ENCODE measurements at regions not wholly inside any gene's neighbourhood (a gene's known extent, or its start where the extent isn't known, plus 50 kb on each side); places are given as distances from the start of the nearest gene placed in this dataset.

- no peaks in the 10 kb centered on the region for H3K9me3 ChIP-seq (ENCODE audit: low read depth)
- TF ChIP-seq CTCF (IDR thresholded peaks at IDR 0.05; ENCODE audit: low read depth, low read length), result no peak
- H3K36me3 ChIP-seq, result no peaks in the 10 kb centered on the region
- DNase-seq (ENCODE audit: low read depth in 1 of 2, low spot score in 1 of 2), result no peak
- no peaks in the 10 kb centered on the region for H3K27me3 ChIP-seq
- H3K4me1 ChIP-seq (ENCODE audit: low read depth), result no peaks in the 10 kb centered on the region
- no peak overlapping the region for H3K4me3 ChIP-seq
- no peak overlapping the region for H3K27ac ChIP-seq
Observed at GRCh38 chr10:88131511-88132139, 268.2 kb downstream of the PTEN start.

- H3K27me3 ChIP-seq, result no peaks in the 10 kb centered on the region
- no peak for DNase-seq (ENCODE audit: low read depth in 1 of 2, low spot score in 1 of 2)
- H3K4me3 ChIP-seq, result no peak overlapping the region
- TF ChIP-seq CTCF (IDR thresholded peaks at IDR 0.05; ENCODE audit: low read depth, low read length), result no peak
- no peaks in the 10 kb centered on the region for H3K4me1 ChIP-seq (ENCODE audit: low read depth)
- H3K27ac ChIP-seq, result no peak overlapping the region
- H3K9me3 ChIP-seq (ENCODE audit: low read depth), result no peaks in the 10 kb centered on the region
- H3K36me3 ChIP-seq, result no peaks in the 10 kb centered on the region
Observed at GRCh38 chr10:88136712-88137111, 273.3 kb downstream of the PTEN start.

GRCh38 chr10:88138319-88138848, 275.0 kb downstream of the PTEN start:
- no peak for TF ChIP-seq CTCF (IDR thresholded peaks at IDR 0.05; ENCODE audit: low read depth, low read length)
- Histone ChIP-seq H3K4me3 (no peak overlapping the region), H3K27me3 (no peaks in the 10 kb centered on the region), H3K27ac (no peak overlapping the region), H3K4me1 (ENCODE audit: low read depth) (no peaks in the 10 kb centered on the region), H3K9me3 (ENCODE audit: low read depth) (no peaks in the 10 kb centered on the region), H3K36me3 (no peaks in the 10 kb centered on the region)
- DNase-seq (ENCODE audit: low read depth in 1 of 2, low spot score in 1 of 2), result no peak

- Histone ChIP-seq H3K4me3 (no peak overlapping the region), H3K27ac (no peak overlapping the region), H3K27me3 (no peaks in the 10 kb centered on the region), H3K9me3 (ENCODE audit: low read depth) (no peaks in the 10 kb centered on the region), H3K4me1 (ENCODE audit: low read depth) (peaks cover 11% of the 10 kb centered on the region), H3K36me3 (no peaks in the 10 kb centered on the region)
- TF ChIP-seq CTCF (IDR thresholded peaks at IDR 0.05; ENCODE audit: low read depth, low read length), result no peak
- DNase-seq (ENCODE audit: low read depth in 1 of 2, low spot score in 1 of 2), result no peak
Observed at GRCh38 chr10:88147000-88147798, 283.8 kb downstream of the PTEN start.

GRCh38 chr10:88149906-88150305, 286.5 kb downstream of the PTEN start:
- Histone ChIP-seq H3K9me3 (ENCODE audit: low read depth) (no peaks in the 10 kb centered on the region), H3K4me1 (ENCODE audit: low read depth) (peaks cover under 1% of the 10 kb centered on the region), H3K27ac (no peak overlapping the region), H3K4me3 (no peak overlapping the region), H3K36me3 (no peaks in the 10 kb centered on the region), H3K27me3 (no peaks in the 10 kb centered on the region)
- DNase-seq (ENCODE audit: low read depth in 1 of 2, low spot score in 1 of 2), result no peak
- TF ChIP-seq CTCF (IDR thresholded peaks at IDR 0.05; ENCODE audit: low read depth, low read length), result no peak
